PC-9 (cell line): ENCODE measurements at regions not wholly inside any gene's neighbourhood (a gene's known extent, or its start where the extent isn't known, plus 50 kb on each side); places are given as distances from the start of the nearest gene placed in this dataset.
A peak's percentile ranks its signal among the peaks of the same experiment; 100 is the strongest.

ENCODE experiments used
- BruUV-seq: library from RNA; stranded (reverse); fragments of 400-500 nt; replicated peaks from 2 replicates; lab custom pipeline; 2021; lab: Mats Ljungman, UMichigan
- CTCF ChIA-PET: fragments of 300-600 bp; sonication (Branson Sonifier 250); formaldehyde crosslinking; loops from one replicate; lab custom pipeline; 2022; ENCODE audit warnings: antibody characterized with exemption; lab: Charles Lee
- POLR2A ChIA-PET: fragments of 300-600 bp; sonication (Branson Sonifier 250); formaldehyde crosslinking; loops from one replicate; lab custom pipeline; 2022; ENCODE audit warnings: antibody characterized with exemption; ENCODE audit not compliant: unreplicated experiment; lab: Charles Lee
- DNase-seq, 2 experiments: peaks; one replicate each; pipeline versions ENCODE4 v3.0.0 to v3.0.0-alpha.2; 2015 to 2022; ENCODE audit warnings: mixed read lengths in 1 of 2
- H2AFZ ChIP-seq: fragments of 200-600 bp; sonication (generic); 2 replicates; pipeline ENCODE4 v1.8.1; 2017; ENCODE audit warnings: antibody characterized with exemption
- H3F3A ChIP-seq: fragments of 200-600 bp; sonication (generic); 2 replicates; pipeline ENCODE4 v1.8.1; 2017; ENCODE audit warnings: antibody characterized with exemption, mild to moderate bottlenecking, low read depth; ENCODE audit not compliant: insufficient read depth
- H3K27ac ChIP-seq: fragments of 200-600 bp; sonication (generic); 2 replicates; pipeline ENCODE4 v1.6.1; 2016; ENCODE audit warnings: mixed run types
- H3K27me3 ChIP-seq: fragments of 200-600 bp; sonication (generic); 2 replicates; pipeline ENCODE4 v1.6.1; 2016; ENCODE audit warnings: low read depth, mixed run types; ENCODE audit not compliant: insufficient read depth
- H3K36me3 ChIP-seq: fragments of 200-600 bp; sonication (generic); 2 replicates; pipeline ENCODE4 v1.6.1; 2016; ENCODE audit warnings: low read depth, mixed run types
- H3K4me1 ChIP-seq: fragments of 200-600 bp; sonication (generic); replicated peaks from 2 replicates; pipeline ENCODE4 v1.6.1; 2016; ENCODE audit warnings: mixed run types; ENCODE audit not compliant: insufficient read depth
- H3K4me2 ChIP-seq: fragments of 200-600 bp; sonication (generic); 2 replicates; pipeline ENCODE4 v1.6.1; 2017; ENCODE audit warnings: mixed run types
- H3K4me3 ChIP-seq: fragments of 200-600 bp; sonication (generic); 2 replicates; pipeline ENCODE4 v1.6.1; 2016; ENCODE audit warnings: mixed run types
- H3K79me2 ChIP-seq: fragments of 200-600 bp; sonication (generic); 2 replicates; pipeline ENCODE4 v1.6.1; 2017; ENCODE audit warnings: low read depth, mixed run types
- H3K9me2 ChIP-seq: fragments of 200-600 bp; sonication (generic); 2 replicates; pipeline ENCODE4 v1.8.1; 2017; ENCODE audit warnings: mild to moderate bottlenecking; ENCODE audit not compliant: insufficient read depth
- H3K9me3 ChIP-seq: fragments of 200-600 bp; sonication (generic); 2 replicates; pipeline ENCODE4 v1.8.1; 2016; ENCODE audit warnings: low read depth; ENCODE audit not compliant: insufficient read depth
- H4K20me1 ChIP-seq: fragments of 200-600 bp; sonication (generic); 2 replicates; pipeline ENCODE4 v1.8.1; 2017; ENCODE audit not compliant: insufficient read depth
- CTCF ChIP-seq: fragments of 200-600 bp; sonication (generic); conservative IDR thresholded peaks from 2 replicates; pipeline ENCODE4 v1.6.1; 2017; ENCODE audit warnings: mixed run types, antibody characterized with exemption, mild to moderate bottlenecking, moderate library complexity
- EZH2 ChIP-seq: fragments of 200-600 bp; sonication (generic); IDR thresholded peaks from 2 replicates; pipeline ENCODE4 v1.8.0; 2017; ENCODE audit warnings: antibody characterized with exemption, low read depth
- intact Hi-C: fragments of 100-400 bp; cut with micrococcal nuclease; formaldehyde crosslinking; loops from one replicate; pipeline ENCODE4 v1.10.0; 2022; ENCODE audit not compliant: unreplicated experiment

- no peaks in the 10 kb centered on the region for H4K20me1 ChIP-seq
- peaks cover 4% of the 10 kb centered on the region; the same call in 1 of the 2 replicates for H3F3A ChIP-seq
- H3K4me1 ChIP-seq: peaks cover 10% of the 10 kb centered on the region; the same call in 1 of the 2 replicates
- no peaks in the 10 kb centered on the region; the same call in 1 of the 2 replicates for H3K9me2 ChIP-seq
- ChIA-PET CTCF (no interaction called here), POLR2A (no interaction called here)
- no peak overlapping the region for H3K4me2 ChIP-seq
- intact Hi-C loops: no loop called here
- no TSS peak for BruUV-seq
- no peak for TF ChIP-seq CTCF
- TF ChIP-seq EZH2: no peak
- no peaks in the 10 kb centered on the region for H3K9me3 ChIP-seq
- no peak overlapping the region for H2AFZ ChIP-seq
- H3K4me3 ChIP-seq: no peak overlapping the region
- H3K79me2 ChIP-seq: no peaks in the 10 kb centered on the region
- DNase-seq: peak in 1 of 2 experiments; percentile 69
- H3K27ac ChIP-seq: no peak overlapping the region
- H3K27me3 ChIP-seq: no peaks in the 10 kb centered on the region
- H3K36me3 ChIP-seq: no peaks in the 10 kb centered on the region
Measured at GRCh38 chr13:80469853-80470381, 129.0 kb upstream of the SPRY2 start.

GRCh38 chr13:80469105-80469852 is 128.4 kb upstream of the SPRY2 start:
- POLR2A ChIA-PET: no interaction called here
- H3K36me3 ChIP-seq: no peaks in the 10 kb centered on the region
- intact Hi-C loops: no loop called here
- no peak overlapping the region for H3K27ac ChIP-seq
- H3K79me2 ChIP-seq: no peaks in the 10 kb centered on the region
- CTCF ChIA-PET: no interaction called here
- DNase-seq: no peak
- no peaks in the 10 kb centered on the region for H3K27me3 ChIP-seq
- no peaks in the 10 kb centered on the region; the same call in 1 of the 2 replicates for H3K9me2 ChIP-seq
- H3K4me1 ChIP-seq: peaks cover 10% of the 10 kb centered on the region; the same call in 1 of the 2 replicates
- H4K20me1 ChIP-seq: no peaks in the 10 kb centered on the region
- H3K4me2 ChIP-seq: no peak overlapping the region
- no peak for TF ChIP-seq EZH2
- TF ChIP-seq CTCF: no peak
- H3K4me3 ChIP-seq: no peak overlapping the region
- peaks cover 4% of the 10 kb centered on the region; the same call in 1 of the 2 replicates for H3F3A ChIP-seq
- H3K9me3 ChIP-seq: no peaks in the 10 kb centered on the region
- BruUV-seq: no TSS peak
- H2AFZ ChIP-seq: no peak overlapping the region

GRCh38 chr13:80465321-80465720 is 124.4 kb upstream of the SPRY2 start:
- TF ChIP-seq CTCF (no peak), EZH2 (no peak)
- no peaks in the 10 kb centered on the region for H3K9me2 ChIP-seq
- intact Hi-C loops: no loop called here
- ChIA-PET CTCF (no interaction called here), POLR2A (no interaction called here)
- H3K4me3 ChIP-seq: no peak overlapping the region
- peaks cover 4% of the 10 kb centered on the region; the same call in 1 of the 2 replicates for H3F3A ChIP-seq
- no peaks in the 10 kb centered on the region for H3K36me3 ChIP-seq
- H3K9me3 ChIP-seq: no peaks in the 10 kb centered on the region
- H3K27me3 ChIP-seq: no peaks in the 10 kb centered on the region
- no peak overlapping the region for H2AFZ ChIP-seq
- no peak overlapping the region for H3K4me2 ChIP-seq
- H4K20me1 ChIP-seq: no peaks in the 10 kb centered on the region
- no peaks in the 10 kb centered on the region for H3K4me1 ChIP-seq
- DNase-seq: no peak
- no TSS peak for BruUV-seq
- H3K79me2 ChIP-seq: no peaks in the 10 kb centered on the region
- H3K27ac ChIP-seq: no peak overlapping the region
